Heart left ventricle (tissue), 13 donors: ENCODE measurements at regions not wholly inside any gene's neighbourhood (a gene's known extent, or its start where the extent isn't known, plus 50 kb on each side); places are given as distances from the start of the nearest gene placed in this dataset.

Source experiments
- CTCF ChIP-seq, 12 donors: fragments of 200-600 bp; sonication (generic) in 4 of 12; IDR thresholded peaks; one replicate each; pipeline versions ENCODE4 v1.5.0 to v1.8.0; 2018 to 2022; ENCODE audit warnings: antibody characterized with exemption in 12 of 12, mild to moderate bottlenecking in 5 of 12
- POLR2A ChIP-seq, 2 donors: fragments of 450-650 bp; IDR thresholded peaks; one replicate each; pipeline ENCODE4 v1.6.1; 2017; ENCODE audit warnings: antibody characterized with exemption in 2 of 2, mild to moderate bottlenecking in 2 of 2, moderate library complexity in 2 of 2
- donor health status: ischemic (EF 13 %, LVEDD 7.1; RV severe dilation, severe dysfunction).
- donor health status: DM: no; HTN: yes; CAD: no.
- donor health status: DM: no; HTN: no; CAD: no.
- donor health status: ischemic (EF 25% LVEDD 6.9; RV normal size, moderate dysfunction).
- donor health status: ischemic (EF 25% LVEDD 5.7; RV mildly dilated, moderate dysfunction).
- donor health status: ischemic (EF 35%, LVEDD 5.7; RV mildly dilated, moderate dysfunction).
- donor health status: nonischemic (EF 11% LVEDD 7.7; RV severe dilation, severe dysfunction).
- donor health status: DM: yes; HTN: yes; CAD: no.
- donor health status: PGD.
- donor health status: ischemic (EF 29% LVEDD 5.4; RV normal size, mild dysfunction).
- donor health status: nonischemic (EF 23%, LVEDD 6.1; RV moderate dilation, normal function).

- TF ChIP-seq CTCF (IDR thresholded peaks at IDR 0.05): no peak
- no peak for TF ChIP-seq POLR2A (IDR thresholded peaks at IDR 0.05)
These were observed 1228.3 kb upstream of the PCDH20 start for GRCh38 chr13:62643799-62644524.
